ENCODE measurements at regions not wholly inside any gene's neighbourhood (a gene's known extent, or its start where the extent isn't known, plus 50 kb on each side); places are given as distances from the start of the nearest gene placed in this dataset.

DNA sequence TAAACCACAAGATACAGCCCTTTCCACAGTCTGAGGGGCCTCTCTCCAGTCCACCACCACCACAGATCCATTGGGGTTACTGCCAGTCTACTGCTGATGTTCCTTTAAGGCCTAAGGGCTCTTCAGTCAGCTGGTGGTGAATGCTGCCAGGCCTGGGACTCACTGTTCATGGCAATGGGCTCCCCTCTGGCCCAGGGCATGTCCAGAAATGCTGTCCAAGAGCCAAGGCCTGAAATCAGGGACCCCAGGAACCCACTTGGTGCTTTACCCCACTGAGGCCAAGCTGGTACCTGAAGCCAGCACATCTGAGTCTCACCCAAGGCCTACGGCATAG, 128.6 kb upstream of the CBLB start:
- TF ChIP-seq CTCF (IDR thresholded peaks at IDR 0.05; ENCODE audit: low read length) (no peak), EZH2 (IDR thresholded peaks at IDR 0.05; ENCODE audit: borderline replicate concordance, low read length) (no peak)

Data from OCI-LY1 (cell line).